A549 (cell line): ENCODE measurements at regions not wholly inside any gene's neighbourhood (a gene's known extent, or its start where the extent isn't known, plus 50 kb on each side); places are given as distances from the start of the nearest gene placed in this dataset.
"Not testable (repeated sequence)": the region's sequence is repeated elsewhere in the genome, so short reads cannot be mapped to it uniquely, and the experiment has no call there.

Experiments used
- CTCF ChIP-seq: fragments of >200 bp; sonication (Bioruptor Twin); formaldehyde crosslinking; IDR thresholded peaks from 3 replicates; pipeline ENCODE4 v1.5.1; 2016
- PBX3 ChIP-seq: IDR thresholded peaks from 2 replicates; pipeline ENCODE4 v1.6.1; 2012

- not testable (repeated sequence) for TF ChIP-seq PBX3, CTCF
These were observed 176.4 kb downstream of the BCL2L11 start for GRCh38 chr2:111297128-111297527.
